WI38 (cell line): ENCODE measurements at regions not wholly inside any gene's neighbourhood (a gene's known extent, or its start where the extent isn't known, plus 50 kb on each side); places are given as distances from the start of the nearest gene placed in this dataset.

Source experiments
- H3K4me3 ChIP-seq: 2 replicates; pipeline ENCODE4 v1.5.1; 2011; ENCODE audit warnings: low read depth, mild to moderate bottlenecking, control low read depth, low read length
- CTCF ChIP-seq: IDR thresholded peaks from 2 replicates; pipeline ENCODE4 v1.5.1; 2012; ENCODE audit warnings: low read depth, mild to moderate bottlenecking, control low read depth, low read length

GRCh38 chrX:14411326-14411725 lies 118.0 kb upstream of the GLRA2 start:
- H3K4me3 ChIP-seq = no peak overlapping the region
- no peak for TF ChIP-seq CTCF

- no peak overlapping the region for H3K4me3 ChIP-seq
- TF ChIP-seq CTCF = no peak
Measured at GRCh38 chrX:14409341-14409740, 120.0 kb upstream of the GLRA2 start.

- no peak for TF ChIP-seq CTCF
Measured at GRCh38 chrX:14406225-14406624, 123.1 kb upstream of the GLRA2 start.

GRCh38 chrX:14398725-14399124 lies 130.6 kb upstream of the GLRA2 start:
- TF ChIP-seq CTCF = no peak
- no peak overlapping the region for H3K4me3 ChIP-seq

More at GRCh38 chrX:14406225-14406624, 123.1 kb upstream of the GLRA2 start:
- H3K4me3 ChIP-seq = no peak overlapping the region

- no peak overlapping the region for H3K4me3 ChIP-seq
- no peak for TF ChIP-seq CTCF
Measured at GRCh38 chrX:14389682-14390081, 139.7 kb upstream of the GLRA2 start.

- no peak overlapping the region for H3K4me3 ChIP-seq
- no peak for TF ChIP-seq CTCF
Measured at GRCh38 chrX:14386981-14387380, 142.4 kb upstream of the GLRA2 start.

GRCh38 chrX:14380044-14380443 lies 149.3 kb upstream of the GLRA2 start:
- TF ChIP-seq CTCF = no peak

More at GRCh38 chrX:14380044-14380443, 149.3 kb upstream of the GLRA2 start:
- H3K4me3 ChIP-seq = no peak overlapping the region
